Mesenchymal stem cell (in vitro differentiated cells and primary cell): ENCODE measurements at regions not wholly inside any gene's neighbourhood (a gene's known extent, or its start where the extent isn't known, plus 50 kb on each side); places are given as distances from the start of the nearest gene placed in this dataset.

ENCODE experiments used
- DNase-seq: peaks from one replicate; pipeline ENCODE4 v3.0.0-alpha.2; 2013
- H2AFZ ChIP-seq: one replicate; pipeline ENCODE4 v1.6.1; 2013; ENCODE audit warnings: low read depth, mild to moderate bottlenecking, control low read depth, inconsistent platforms, low read length, moderate library complexity
- H2AK5ac ChIP-seq: 2 replicates; pipeline ENCODE4 v1.6.1; 2013; ENCODE audit warnings: low read length, moderate library complexity, mild to moderate bottlenecking, inconsistent platforms; ENCODE audit not compliant: severe bottlenecking
- H2BK120ac ChIP-seq: one replicate; pipeline ENCODE4 v1.6.1; 2013; ENCODE audit warnings: low read depth, mild to moderate bottlenecking, inconsistent platforms, low read length, moderate library complexity
- H2BK12ac ChIP-seq, 2 experiments: one replicate each; pipeline ENCODE4 v1.6.1; 2013; ENCODE audit warnings: inconsistent platforms in 2 of 2, low read length in 2 of 2, mild to moderate bottlenecking in 2 of 2, moderate library complexity in 2 of 2, control low read depth in 1 of 2
- H2BK15ac ChIP-seq: one replicate; pipeline ENCODE4 v1.6.1; 2013; ENCODE audit warnings: mild to moderate bottlenecking, low read depth, inconsistent platforms; ENCODE audit not compliant: poor library complexity, severe bottlenecking
- H2BK5ac ChIP-seq: 2 replicates; pipeline ENCODE4 v1.6.1; 2013; ENCODE audit warnings: low read depth, mild to moderate bottlenecking, low read length, control low read depth, inconsistent platforms; ENCODE audit not compliant: poor library complexity, severe bottlenecking
- H3K14ac ChIP-seq, 2 experiments: one replicate each; pipeline ENCODE4 v1.6.1; 2013; ENCODE audit warnings: inconsistent platforms in 2 of 2, low read length in 2 of 2, control low read depth in 1 of 2, mild to moderate bottlenecking in 1 of 2, moderate library complexity in 1 of 2
- H3K18ac ChIP-seq, 2 experiments: one replicate each; pipeline ENCODE4 v1.6.1; 2013; ENCODE audit warnings: inconsistent platforms in 2 of 2, low read length in 2 of 2, control low read depth in 1 of 2, low read depth in 1 of 2, mild to moderate bottlenecking in 1 of 2
- H3K23ac ChIP-seq, 2 experiments: one replicate each; pipeline ENCODE4 v1.6.1; 2013; ENCODE audit warnings: inconsistent platforms in 2 of 2, low read length in 2 of 2, mild to moderate bottlenecking in 2 of 2, moderate library complexity in 2 of 2, control low read depth in 1 of 2
- H3K27ac ChIP-seq: 2 replicates; pipeline ENCODE4 v1.5.1; 2013; ENCODE audit warnings: mild to moderate bottlenecking, moderate library complexity, low read length, control low read depth, inconsistent platforms; ENCODE audit not compliant: poor library complexity, severe bottlenecking
- H3K27me3 ChIP-seq, 2 experiments: 2 replicates each; pipeline versions ENCODE4 v1.6.1 to v1.7.0; 2013; ENCODE audit warnings: low read length in 2 of 2, mild to moderate bottlenecking in 2 of 2, moderate library complexity in 2 of 2, control low read depth in 1 of 2, inconsistent platforms in 1 of 2; ENCODE audit not compliant: control insufficient read depth in 1 of 2, insufficient read depth in 1 of 2
- H3K36me3 ChIP-seq, 2 experiments: 2 replicates each; pipeline versions ENCODE4 v1.6.1 to v1.7.0; 2013; ENCODE audit warnings: low read length in 2 of 2, control low read depth in 1 of 2, inconsistent platforms in 1 of 2, low read depth in 1 of 2, mild to moderate bottlenecking in 1 of 2; ENCODE audit not compliant: insufficient read depth in 2 of 2, control insufficient read depth in 1 of 2
- H3K4ac ChIP-seq, 2 experiments: one replicate each; pipeline ENCODE4 v1.6.1; 2013; ENCODE audit warnings: inconsistent platforms in 2 of 2, low read length in 2 of 2, mild to moderate bottlenecking in 2 of 2, moderate library complexity in 2 of 2, control low read depth in 1 of 2, low read depth in 1 of 2
- H3K4me1 ChIP-seq: 2 replicates; pipeline ENCODE4 v1.6.1; 2013; ENCODE audit warnings: low read depth, low read length, control low read depth; ENCODE audit not compliant: control insufficient read depth, insufficient read depth
- H3K4me2 ChIP-seq: 2 replicates; pipeline ENCODE4 v1.6.1; 2013; ENCODE audit warnings: low read length, mild to moderate bottlenecking, inconsistent platforms; ENCODE audit not compliant: poor library complexity, severe bottlenecking
- H3K4me3 ChIP-seq, 2 experiments: 2 replicates each; pipeline versions ENCODE4 v1.5.1 to v1.7.0; 2013; ENCODE audit warnings: low read length in 2 of 2, mild to moderate bottlenecking in 2 of 2, control low read depth in 1 of 2, low read depth in 1 of 2; ENCODE audit not compliant: insufficient read depth in 1 of 2
- H3K79me1 ChIP-seq: replicated peaks from 2 replicates; pipeline ENCODE4 v1.6.1; 2013; ENCODE audit warnings: mild to moderate bottlenecking, control low read depth, low read length, inconsistent platforms; ENCODE audit not compliant: poor library complexity, severe bottlenecking
- H3K9ac ChIP-seq: 2 replicates; pipeline ENCODE4 v1.7.0; 2013; ENCODE audit warnings: mild to moderate bottlenecking, low read length, moderate library complexity
- H3K9me3 ChIP-seq: 2 replicates; pipeline ENCODE4 v1.7.0; 2013; ENCODE audit warnings: mild to moderate bottlenecking, low read length; ENCODE audit not compliant: control insufficient read depth
- H4K8ac ChIP-seq: one replicate; pipeline ENCODE4 v1.6.1; 2013; ENCODE audit warnings: inconsistent platforms, mild to moderate bottlenecking, low read length, moderate library complexity
- H4K91ac ChIP-seq: one replicate; pipeline ENCODE4 v1.6.1; 2013; ENCODE audit warnings: mild to moderate bottlenecking, low read length, inconsistent platforms
- WGBS: methylation state at CpG from one replicate; pipeline ENCODE4 v1.1.7; 2013; ENCODE audit warnings: mixed read lengths; 5-methylcytosine and 5-hydroxymethylcytosine counted together

- Histone ChIP-seq H2BK12ac (no peak overlapping the region), H2BK120ac (no peak overlapping the region), H3K27ac (no peak overlapping the region), H4K91ac (no peak overlapping the region), H3K4me3 (no peak overlapping the region), H3K23ac (no peak overlapping the region), H2BK15ac (no peak overlapping the region), H3K36me3 (no peaks in the 10 kb centered on the region), H3K14ac (no peak overlapping the region), H3K4ac (no peak overlapping the region), H2AK5ac (no peak overlapping the region), H4K8ac (no peak overlapping the region), H2AFZ (no peak overlapping the region), H3K4me1 (no peaks in the 10 kb centered on the region), H3K27me3 (no peaks in the 10 kb centered on the region), H3K9me3 (no peaks in the 10 kb centered on the region), H3K4me2 (no peak overlapping the region), H2BK5ac (no peak overlapping the region), H3K18ac (no peak overlapping the region), H3K9ac (no peak overlapping the region), H3K79me1 (no peaks in the 10 kb centered on the region)
- no peak for DNase-seq
- 69% methylated on average over 3 of the region's 6 CpGs for WGBS
Observed at GRCh38 chr15:26073430-26074333, 210.6 kb upstream of the ATP10A start.

- Histone ChIP-seq H3K23ac (no peak overlapping the region), H3K4me3 (no peak overlapping the region), H3K79me1 (no peaks in the 10 kb centered on the region), H3K4me2 (no peak overlapping the region), H3K14ac (no peak overlapping the region), H2BK120ac (no peak overlapping the region), H2BK15ac (no peak overlapping the region), H3K4me1 (no peaks in the 10 kb centered on the region), H3K4ac (no peak overlapping the region), H2BK5ac (no peak overlapping the region), H3K27ac (no peak overlapping the region), H3K9ac (no peak overlapping the region), H3K9me3 (no peaks in the 10 kb centered on the region), H2AK5ac (no peak overlapping the region), H2BK12ac (no peak overlapping the region), H4K91ac (no peak overlapping the region), H3K36me3 (no peaks in the 10 kb centered on the region), H3K18ac (no peak overlapping the region), H2AFZ (no peak overlapping the region), H3K27me3 (no peaks in the 10 kb centered on the region), H4K8ac (no peak overlapping the region)
- WGBS: 79% methylated on average over 7 of the region's 8 CpGs
- DNase-seq: no peak
Observed at GRCh38 chr15:26070095-26070532, 207.0 kb upstream of the ATP10A start.

DNA sequence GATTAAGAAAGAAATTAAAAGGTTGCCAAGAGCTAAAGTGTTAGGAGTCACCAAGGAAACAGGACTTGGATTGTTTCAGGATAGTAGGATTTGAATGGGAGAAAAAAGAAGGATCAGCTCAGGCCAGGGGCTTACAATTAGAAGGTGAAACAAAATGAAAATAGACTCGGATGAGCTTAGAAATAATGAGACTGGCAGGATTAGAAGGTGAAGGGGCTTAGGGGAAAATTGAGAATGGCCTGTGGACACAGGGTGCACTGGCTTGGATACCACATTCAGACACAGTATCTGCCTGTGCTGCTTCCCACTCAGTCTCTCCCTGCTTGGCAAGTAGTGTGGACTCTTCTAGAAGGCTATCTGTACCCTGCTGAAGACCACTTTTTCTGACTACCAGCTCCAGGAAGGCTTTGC lies 206.1 kb upstream of the ATP10A start:
- H3K4me3 ChIP-seq: no peak overlapping the region
- H3K79me1 ChIP-seq: no peaks in the 10 kb centered on the region
- no peaks in the 10 kb centered on the region for H3K4me1 ChIP-seq
- no peak overlapping the region for H2BK5ac ChIP-seq
- no peaks in the 10 kb centered on the region for H3K36me3 ChIP-seq
- H3K27ac ChIP-seq: no peak overlapping the region
- H2AFZ ChIP-seq: no peak overlapping the region
- no peak overlapping the region for H2BK15ac ChIP-seq
- no peaks in the 10 kb centered on the region for H3K9me3 ChIP-seq
- H3K4ac ChIP-seq: no peak overlapping the region
- H2BK12ac ChIP-seq: no peak overlapping the region
- H2BK120ac ChIP-seq: no peak overlapping the region
- H3K18ac ChIP-seq: no peak overlapping the region
- H3K9ac ChIP-seq: no peak overlapping the region
- no peak overlapping the region for H3K14ac ChIP-seq
- H4K8ac ChIP-seq: no peak overlapping the region
- no peak overlapping the region for H3K4me2 ChIP-seq
- no peak overlapping the region for H2AK5ac ChIP-seq
- H4K91ac ChIP-seq: no peak overlapping the region
- WGBS: 77% methylated on average over 1 of the region's 1 CpG
- no peaks in the 10 kb centered on the region for H3K27me3 ChIP-seq
- no peak for DNase-seq
- no peak overlapping the region for H3K23ac ChIP-seq

DNA sequence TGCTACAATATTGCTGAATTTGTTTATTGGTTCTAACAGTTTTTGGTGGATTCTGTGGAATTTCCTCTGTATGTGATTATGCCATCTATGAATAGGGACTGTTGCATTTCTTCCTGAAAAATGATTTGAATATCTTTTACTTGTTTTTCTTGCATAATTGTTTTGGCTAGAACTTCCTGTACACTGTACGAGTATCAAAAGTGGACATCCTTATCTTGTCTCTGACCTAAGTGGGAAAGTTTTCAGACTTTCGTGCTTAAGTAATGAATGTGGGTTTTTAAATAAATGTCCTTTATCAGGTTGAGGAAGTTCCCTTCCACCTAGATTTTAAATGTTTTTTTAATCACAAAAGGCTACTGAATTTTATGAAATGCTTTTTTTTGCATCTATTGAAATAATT lies 203.8 kb upstream of the ATP10A start:
- H4K91ac ChIP-seq: no peak overlapping the region
- H3K27me3 ChIP-seq: no peaks in the 10 kb centered on the region
- H3K4ac ChIP-seq: no peak overlapping the region

More for the DNA sequence above, 203.8 kb upstream of the ATP10A start:
- Histone ChIP-seq H2BK15ac (no peak overlapping the region), H3K4me2 (no peak overlapping the region), H3K79me1 (no peaks in the 10 kb centered on the region), H2AK5ac (no peak overlapping the region), H2AFZ (no peak overlapping the region), H3K27ac (no peak overlapping the region), H3K9me3 (no peaks in the 10 kb centered on the region), H4K8ac (no peak overlapping the region), H2BK5ac (no peak overlapping the region), H3K4me3 (no peak overlapping the region), H3K23ac (no peak overlapping the region), H3K14ac (no peak overlapping the region), H3K36me3 (no peaks in the 10 kb centered on the region), H2BK12ac (no peak overlapping the region), H2BK120ac (no peak overlapping the region), H3K9ac (no peak overlapping the region), H3K4me1 (no peaks in the 10 kb centered on the region), H3K18ac (no peak overlapping the region)
- WGBS: 100% methylated on average over 1 of the region's 2 CpGs
- no peak for DNase-seq
